NCI-H1092 treated with DMSO at 0.1 percent for 48 hours (cell line): ENCODE measurements at regions not wholly inside any gene's neighbourhood (a gene's known extent, or its start where the extent isn't known, plus 50 kb on each side); places are given as distances from the start of the nearest gene placed in this dataset.
A peak's percentile ranks its signal among the peaks of the same experiment; 100 is the strongest.
"Not testable (repeated sequence)": the region's sequence is repeated elsewhere in the genome, so short reads cannot be mapped to it uniquely, and the experiment has no call there.

Source experiments
- DNase-seq: peaks from one replicate; lab custom pipeline; 2025; lab: John Stamatoyannopoulos, UW

GRCh38 chr4:130073145-130073790 lies 977.3 kb downstream of the C4orf33 start:
- no peak for DNase-seq

- no peak for DNase-seq
These were observed 978.1 kb downstream of the C4orf33 start for GRCh38 chr4:130074096-130074495.

- DNase-seq, result no peak
These were observed 981.3 kb downstream of the C4orf33 start for GRCh38 chr4:130077275-130077674.

GRCh38 chr4:130079027-130079426 lies 983.1 kb downstream of the C4orf33 start:
- DNase-seq, result not testable (repeated sequence)

GRCh38 chr4:130080872-130081451 lies 985.0 kb downstream of the C4orf33 start:
- DNase-seq, result no peak

GRCh38 chr4:130090427-130090826 lies 994.5 kb downstream of the C4orf33 start:
- no peak for DNase-seq

- DNase-seq, result no peak
These were observed 996.4 kb downstream of the C4orf33 start for GRCh38 chr4:130092187-130093015.

- DNase-seq, result peak; percentile 8
These were observed 1003.2 kb downstream of the C4orf33 start for GRCh38 chr4:130099105-130099504.

- no peak for DNase-seq
These were observed 1014.2 kb downstream of the C4orf33 start for GRCh38 chr4:130110189-130110588.

- DNase-seq, result no peak
These were observed 1014.8 kb downstream of the C4orf33 start for GRCh38 chr4:130110770-130111169.

- no peak for DNase-seq
These were observed 1028.1 kb downstream of the C4orf33 start for GRCh38 chr4:130124066-130124465.

GRCh38 chr4:130125467-130125866 lies 1029.5 kb downstream of the C4orf33 start:
- no peak for DNase-seq

- no peak for DNase-seq
These were observed 1031.3 kb downstream of the C4orf33 start for GRCh38 chr4:130127297-130127696.

- no peak for DNase-seq
These were observed 1035.6 kb downstream of the C4orf33 start for GRCh38 chr4:130131536-130131935.

GRCh38 chr4:130141651-130142050 lies 1045.7 kb downstream of the C4orf33 start:
- DNase-seq, result no peak

- no peak for DNase-seq
These were observed 1047.7 kb downstream of the C4orf33 start for GRCh38 chr4:130143656-130144055.

- no peak for DNase-seq
These were observed 1050.8 kb downstream of the C4orf33 start for GRCh38 chr4:130146773-130147172.

GRCh38 chr4:130147641-130148040 lies 1051.7 kb downstream of the C4orf33 start:
- no peak for DNase-seq

- no peak for DNase-seq
These were observed 1058.9 kb downstream of the C4orf33 start for GRCh38 chr4:130154901-130155300.

- no peak for DNase-seq
These were observed 1067.7 kb downstream of the C4orf33 start for GRCh38 chr4:130163701-130164100.

- DNase-seq, result no peak
These were observed 1069.4 kb downstream of the C4orf33 start for GRCh38 chr4:130165381-130165780.

GRCh38 chr4:130172156-130172555 lies 1076.2 kb downstream of the C4orf33 start:
- no peak for DNase-seq

- DNase-seq, result no peak
These were observed 1082.2 kb downstream of the C4orf33 start for GRCh38 chr4:130178106-130178505.
